NCI-H146 (cell line): ENCODE measurements at regions not wholly inside any gene's neighbourhood (a gene's known extent, or its start where the extent isn't known, plus 50 kb on each side); places are given as distances from the start of the nearest gene placed in this dataset.
"Not testable (repeated sequence)": the region's sequence is repeated elsewhere in the genome, so short reads cannot be mapped to it uniquely, and the experiment has no call there.

Experiments used
- DNase-seq: peaks from one replicate; lab custom pipeline; 2025; lab: John Stamatoyannopoulos, UW

DNA sequence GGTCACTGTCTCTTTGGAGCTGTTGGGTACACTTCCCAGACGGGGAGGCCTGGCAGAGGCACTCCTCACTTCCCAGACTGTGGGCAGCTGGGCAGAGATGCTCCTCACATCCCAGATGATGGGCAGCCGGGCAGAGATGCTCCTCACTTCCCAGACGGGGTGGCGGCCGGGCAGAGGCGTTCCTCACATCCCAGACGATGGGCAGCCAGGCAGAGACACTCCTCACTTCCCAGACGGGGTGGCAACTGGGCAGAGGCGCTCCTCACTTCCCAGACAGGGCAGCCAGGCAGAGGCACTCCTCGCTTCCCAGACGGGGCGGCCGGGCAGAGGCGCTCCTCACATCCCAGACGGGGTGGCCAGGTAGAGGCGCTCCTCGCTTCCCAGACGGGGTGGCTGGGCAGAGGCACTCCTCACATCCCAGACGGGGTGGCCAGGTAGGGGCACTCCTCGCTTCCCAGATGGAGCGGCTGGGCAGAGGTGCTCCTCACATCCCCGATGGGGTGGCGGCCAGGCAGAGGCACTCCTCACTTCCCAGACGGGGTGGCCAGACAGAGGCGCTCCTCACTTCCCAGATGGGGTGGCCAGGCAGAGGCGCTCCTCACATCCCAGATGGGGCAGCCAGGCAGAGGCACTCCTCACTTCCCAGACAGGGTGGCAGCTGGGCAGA is 833.1 kb upstream of the RAG2 start:
- not testable (repeated sequence) for DNase-seq

DNA sequence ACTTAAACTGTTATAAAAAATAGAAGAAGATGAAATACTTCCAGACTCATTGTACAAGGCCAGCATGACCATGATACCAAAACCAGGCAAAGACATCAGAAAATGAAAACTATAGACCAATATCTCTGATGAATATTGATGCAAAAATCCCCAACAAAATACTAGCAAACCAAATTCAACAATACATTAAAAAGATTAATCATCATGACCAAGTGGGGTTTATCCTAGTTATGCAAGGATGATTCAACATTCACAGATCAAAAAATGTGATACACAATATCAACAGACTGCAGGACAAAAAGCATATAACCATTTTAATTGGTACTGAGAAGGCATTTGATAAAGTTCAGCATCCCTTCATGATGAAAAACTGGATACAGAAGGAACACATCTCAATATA is 824.5 kb upstream of the RAG2 start:
- no peak for DNase-seq

DNA sequence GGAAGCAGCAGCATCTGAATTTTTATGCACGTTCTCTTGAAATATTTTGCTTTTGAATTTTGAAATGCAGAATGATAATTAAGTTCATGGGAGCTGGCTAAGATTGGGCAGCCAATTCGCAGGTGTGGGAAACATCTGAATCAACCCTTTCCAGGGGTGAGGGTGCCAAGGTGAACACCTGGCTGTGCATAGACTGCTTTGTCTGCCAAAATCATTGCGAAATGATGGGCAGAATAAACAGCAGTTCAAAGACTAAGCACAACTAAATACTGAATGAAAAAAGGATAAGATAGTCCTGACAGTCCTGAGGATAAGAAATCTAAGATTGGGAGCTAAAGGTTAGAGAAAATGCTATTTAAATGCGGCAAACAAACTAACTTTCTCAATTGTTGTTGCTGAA is 813.3 kb upstream of the RAG2 start:
- DNase-seq, result no peak

DNA sequence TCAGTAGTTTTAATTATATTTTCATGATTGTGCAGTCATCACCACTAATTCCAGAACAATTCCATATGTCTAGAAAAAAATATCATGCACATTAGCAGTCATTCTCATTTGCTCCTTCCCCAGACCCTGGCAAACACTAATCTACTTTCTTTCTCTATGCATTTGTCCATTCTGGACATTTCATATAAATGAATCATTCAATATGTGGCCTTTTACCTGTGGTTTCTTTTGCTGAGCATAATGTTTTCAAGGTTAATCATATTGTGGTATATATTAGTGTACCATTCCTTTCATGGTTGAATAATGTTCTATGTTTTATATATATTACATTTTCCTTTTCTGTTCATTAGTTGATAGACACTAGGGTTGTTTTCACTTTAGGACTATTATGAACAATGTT is 811.1 kb upstream of the RAG2 start:
- DNase-seq, result no peak

DNA sequence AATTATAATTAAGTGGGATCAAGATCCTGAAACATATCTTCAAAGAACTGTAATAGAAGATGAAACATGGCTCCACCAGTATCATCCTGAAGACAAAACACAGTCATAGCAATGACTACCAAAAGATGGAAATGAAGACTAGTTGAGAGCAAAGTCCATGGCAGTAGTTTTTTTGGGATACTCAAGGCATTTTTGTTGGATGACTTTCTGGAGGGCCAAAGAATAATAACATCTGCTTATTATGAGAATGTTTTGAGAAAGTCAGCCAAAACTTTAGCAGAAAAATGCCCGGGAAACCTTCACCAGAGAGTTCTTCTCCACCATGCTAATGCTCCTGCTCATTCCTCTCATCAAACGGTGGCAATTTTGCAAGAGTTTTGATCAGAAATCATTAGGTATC is 809.4 kb upstream of the RAG2 start:
- DNase-seq, result no peak

DNA sequence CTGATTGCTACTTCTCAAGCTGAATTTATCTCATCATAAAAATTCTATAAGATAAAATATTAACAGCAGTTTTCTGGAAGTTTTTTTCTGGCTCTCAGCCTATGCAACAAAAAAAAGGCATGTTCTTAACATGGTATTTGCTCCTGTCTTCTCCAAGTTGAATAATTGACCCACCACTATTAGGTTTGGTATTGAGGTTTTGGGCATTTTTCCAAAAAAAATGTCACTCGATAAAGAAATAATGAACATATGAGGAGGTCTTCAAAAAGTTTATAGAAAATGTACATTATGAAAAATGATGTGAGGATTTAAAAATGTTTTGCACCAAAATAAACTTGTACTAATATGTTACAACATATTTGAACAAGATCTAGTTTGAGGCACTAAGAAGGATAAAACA is 808.6 kb upstream of the RAG2 start:
- DNase-seq, result no peak

DNA sequence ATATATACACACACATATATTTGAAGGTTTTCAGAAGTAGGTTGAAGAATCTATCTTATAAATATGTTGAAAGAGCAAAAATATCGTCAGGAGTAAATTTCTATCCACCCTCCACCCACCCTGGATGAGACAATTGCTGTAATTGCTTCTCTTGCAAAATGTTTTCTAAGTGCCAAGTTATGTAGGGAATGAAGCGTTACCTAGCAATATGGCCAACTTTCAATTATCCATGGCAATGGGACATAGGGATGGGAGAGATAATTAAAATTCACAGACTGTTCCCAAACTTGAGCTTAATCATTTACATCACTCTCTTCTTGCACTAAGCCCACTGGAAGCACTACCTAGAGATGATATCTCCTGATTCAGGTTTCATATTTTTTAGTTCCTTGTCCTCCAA is 806.2 kb upstream of the RAG2 start:
- DNase-seq, result no peak

DNA sequence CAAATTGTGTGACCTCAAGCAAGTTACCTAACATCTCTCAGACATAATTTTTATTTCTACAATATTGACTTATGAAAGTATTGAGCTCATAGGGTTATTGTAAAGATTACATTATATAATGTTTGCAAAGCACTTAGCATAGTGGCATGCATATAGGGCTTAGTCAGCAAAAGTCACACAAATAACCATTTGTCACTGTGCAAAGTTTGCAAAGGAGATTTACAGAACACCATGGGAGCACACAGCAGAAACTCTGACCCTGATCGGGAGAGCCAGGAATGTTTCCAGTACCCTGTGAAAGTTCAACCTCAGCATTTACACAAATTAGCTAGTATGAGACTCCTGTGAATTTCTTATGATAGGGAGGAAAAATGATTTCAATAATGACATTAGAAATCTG is 804.6 kb upstream of the RAG2 start:
- no peak for DNase-seq

DNA sequence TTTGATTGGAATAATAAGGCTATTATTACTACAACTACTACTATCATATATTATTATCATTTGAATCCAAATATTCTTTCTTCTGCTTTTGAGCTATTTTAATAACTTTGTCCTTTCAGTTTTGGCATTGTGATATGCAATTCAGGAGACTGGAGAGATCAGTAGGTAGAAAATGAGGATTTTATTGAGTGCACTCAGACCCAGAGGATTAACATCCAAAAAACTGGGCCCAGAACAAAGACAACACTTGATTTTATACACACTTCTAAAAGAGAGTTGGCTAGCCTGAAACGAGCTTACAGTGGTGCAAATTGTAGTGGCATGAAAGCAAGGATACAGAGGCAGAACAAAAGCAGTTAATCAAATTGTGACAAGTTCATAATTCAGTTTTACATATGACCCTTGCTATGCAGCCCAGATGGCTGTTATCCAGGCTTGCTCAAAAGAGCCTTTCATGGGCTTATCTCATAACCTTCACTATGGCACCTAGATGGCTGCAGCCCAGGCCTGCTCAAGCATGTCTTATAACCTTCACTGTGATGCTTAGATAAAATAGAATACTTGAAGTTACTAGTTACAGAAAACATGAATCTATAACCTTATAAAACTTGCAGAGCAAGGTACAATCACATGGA is 796.3 kb upstream of the RAG2 start:
- no peak for DNase-seq

DNA sequence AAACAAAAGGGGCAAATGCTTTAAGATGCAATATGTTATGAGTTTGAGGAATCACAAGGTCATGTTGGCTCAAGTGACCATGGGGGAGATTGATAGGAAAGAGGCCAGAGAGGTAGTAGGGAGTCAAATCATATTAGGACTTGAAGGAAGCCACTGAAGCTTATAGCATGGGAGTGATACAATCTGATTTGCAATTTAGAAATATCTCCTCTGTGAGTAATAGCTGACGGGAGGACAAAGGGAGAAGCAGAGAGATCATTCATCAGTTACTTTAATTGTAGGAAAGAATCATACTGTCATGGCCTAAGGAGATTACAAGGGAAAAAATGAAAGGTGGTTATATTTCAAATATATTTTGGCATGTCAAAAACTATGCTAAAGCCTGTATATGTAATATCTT is 793.6 kb upstream of the RAG2 start:
- no peak for DNase-seq

DNA sequence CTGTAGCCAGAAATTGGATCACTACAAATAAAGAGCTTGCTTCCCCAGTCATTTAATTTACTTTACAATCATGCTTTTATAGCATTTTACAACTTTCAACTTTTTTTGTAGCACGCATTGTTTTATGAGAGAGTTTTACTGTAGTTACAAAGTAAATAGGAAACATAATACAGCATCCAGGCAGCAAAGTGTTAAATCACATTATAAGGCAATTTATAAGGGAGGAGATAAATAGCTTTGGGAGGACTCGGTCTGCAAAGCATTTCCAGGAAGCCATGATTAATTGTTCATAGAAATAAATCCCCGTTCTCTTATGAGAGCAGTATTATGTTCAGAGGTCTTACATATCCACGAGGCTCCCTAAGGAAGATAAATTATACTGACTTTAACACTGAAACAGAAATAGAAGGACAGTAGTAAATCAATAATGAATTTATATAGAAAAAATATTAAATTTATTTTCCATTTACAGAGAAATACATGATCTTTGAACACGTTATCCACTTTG is 792.6 kb upstream of the RAG2 start:
- no peak for DNase-seq

DNA sequence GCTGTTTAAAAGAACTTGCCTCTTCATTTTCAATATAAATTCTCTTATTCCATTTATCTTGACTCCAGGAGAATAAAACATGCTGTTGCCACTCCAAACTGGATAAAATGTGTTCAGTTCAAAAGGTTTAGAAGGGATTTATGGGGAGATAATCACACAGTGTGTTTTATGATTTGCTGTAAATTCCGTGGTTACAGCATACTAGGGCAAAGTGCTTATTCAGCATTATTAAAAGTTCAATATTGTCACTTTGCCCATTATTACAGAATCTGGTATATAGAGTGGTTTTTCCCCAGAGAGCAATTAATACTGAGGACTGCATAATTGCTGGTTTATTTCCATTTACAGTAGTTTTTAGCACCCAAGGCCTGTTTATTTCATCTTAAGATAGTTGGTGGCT is 780.9 kb upstream of the RAG2 start:
- DNase-seq, result no peak

DNA sequence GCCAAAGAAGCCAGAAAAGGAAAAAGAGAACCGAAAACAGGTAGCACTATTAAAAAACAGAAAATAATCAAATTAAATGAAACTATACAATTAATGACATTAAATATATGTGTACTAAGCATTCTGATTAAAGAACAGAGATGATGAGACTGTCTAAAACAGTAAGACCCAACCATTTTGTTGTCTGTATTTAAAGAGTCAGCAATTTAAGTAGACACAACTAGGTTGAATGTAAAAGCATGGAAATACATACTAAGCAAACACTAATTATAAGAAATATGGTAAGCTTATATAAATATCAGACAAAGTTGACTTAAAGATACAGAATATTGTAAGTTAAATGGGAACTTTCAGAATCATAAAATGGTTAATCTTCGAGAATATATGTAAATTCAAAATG is 774.6 kb upstream of the RAG2 start:
- no peak for DNase-seq

DNA sequence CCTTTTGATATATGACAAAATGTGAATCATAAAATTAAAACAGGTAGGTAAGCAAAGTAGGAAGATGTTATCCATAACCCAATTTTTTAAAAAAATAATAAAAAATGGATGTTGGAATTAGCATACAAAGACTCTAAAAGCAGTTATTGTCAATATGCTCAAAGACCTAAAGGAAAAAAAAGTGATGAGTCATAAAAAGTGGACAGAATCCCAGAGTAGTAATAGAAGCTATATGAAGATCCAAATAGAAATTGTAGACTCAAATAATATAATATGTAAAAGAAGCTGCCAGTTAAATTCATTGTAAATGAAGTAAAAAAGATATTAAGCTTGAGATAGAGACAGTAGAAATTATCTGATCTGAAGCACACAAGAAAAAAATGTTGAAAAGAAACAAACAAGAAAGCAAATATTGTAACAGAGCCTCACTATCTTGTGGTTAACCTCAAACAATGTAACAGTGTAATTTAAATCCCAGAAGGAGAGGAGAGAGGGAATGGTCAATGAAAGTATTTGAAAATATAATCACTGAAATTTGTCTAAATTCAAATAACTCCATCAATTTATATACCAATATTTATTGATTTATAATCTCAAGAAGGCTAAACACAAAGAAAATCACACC is 773.4 kb upstream of the RAG2 start:
- no peak for DNase-seq

DNA sequence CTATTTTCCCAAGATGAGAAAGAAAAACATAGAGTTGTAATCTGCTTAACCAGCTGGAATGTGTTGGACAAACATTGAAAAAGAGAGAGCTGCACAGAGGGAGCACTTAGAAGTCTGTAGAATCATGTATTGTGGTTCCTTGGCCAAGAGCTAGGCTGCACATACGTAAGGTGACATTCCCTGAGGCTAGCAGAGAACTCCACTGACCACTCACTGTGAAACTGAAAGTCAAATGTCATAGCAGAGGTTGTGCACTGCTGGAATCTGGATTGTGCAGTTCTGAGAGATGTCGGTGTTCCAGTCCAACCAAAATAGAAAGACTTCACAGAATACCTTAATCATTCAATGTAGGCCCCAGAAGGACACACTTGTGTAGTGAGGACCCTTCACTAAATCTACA is 772.8 kb upstream of the RAG2 start:
- DNase-seq, result no peak

DNA sequence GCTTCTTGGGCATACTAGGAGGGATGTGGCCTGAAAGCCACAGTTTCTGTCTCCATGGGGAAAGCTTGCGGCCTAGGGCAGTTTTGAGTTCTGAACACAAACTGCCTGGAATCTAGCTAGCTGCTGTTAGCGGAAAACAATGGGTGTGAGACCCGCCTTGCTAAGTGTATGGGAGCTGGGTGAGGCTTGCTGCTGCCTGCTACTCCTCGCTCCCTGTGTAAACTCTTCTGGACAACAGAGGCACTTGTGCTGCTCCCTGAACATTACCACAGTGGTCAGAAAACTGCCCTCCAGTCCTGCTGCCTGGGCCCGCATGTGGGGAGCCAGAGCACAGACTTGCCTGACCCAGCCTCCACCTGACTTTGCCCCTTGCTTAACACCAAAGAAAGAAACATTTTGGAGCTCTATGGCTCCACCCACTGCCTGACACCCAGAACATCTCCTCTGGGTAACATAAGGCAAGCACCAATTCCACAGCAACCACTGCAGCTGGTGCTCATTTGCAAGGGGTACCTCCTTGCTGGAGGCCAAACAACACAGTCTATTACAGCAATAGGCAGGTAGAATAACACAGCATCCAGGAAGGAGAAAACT is 766.3 kb upstream of the RAG2 start:
- no peak for DNase-seq

DNA sequence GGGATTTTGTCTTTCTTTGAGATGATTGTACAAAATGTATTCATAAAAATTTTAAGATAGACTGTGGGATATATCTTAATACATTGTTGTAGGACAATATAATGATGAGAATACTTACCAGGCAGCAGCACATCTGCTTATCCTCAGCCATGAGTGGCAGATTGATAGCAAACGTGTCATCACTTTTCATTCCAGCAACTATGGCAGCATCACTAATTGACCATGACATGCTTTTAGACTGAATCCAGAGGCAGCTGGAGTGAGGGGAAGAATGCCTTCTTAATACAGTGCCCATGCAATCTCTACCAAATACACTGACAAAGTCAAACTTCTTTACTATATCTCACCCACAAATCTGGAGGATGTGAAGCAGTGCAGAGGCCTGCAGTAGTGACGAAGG is 755.2 kb upstream of the RAG2 start:
- no peak for DNase-seq

DNA sequence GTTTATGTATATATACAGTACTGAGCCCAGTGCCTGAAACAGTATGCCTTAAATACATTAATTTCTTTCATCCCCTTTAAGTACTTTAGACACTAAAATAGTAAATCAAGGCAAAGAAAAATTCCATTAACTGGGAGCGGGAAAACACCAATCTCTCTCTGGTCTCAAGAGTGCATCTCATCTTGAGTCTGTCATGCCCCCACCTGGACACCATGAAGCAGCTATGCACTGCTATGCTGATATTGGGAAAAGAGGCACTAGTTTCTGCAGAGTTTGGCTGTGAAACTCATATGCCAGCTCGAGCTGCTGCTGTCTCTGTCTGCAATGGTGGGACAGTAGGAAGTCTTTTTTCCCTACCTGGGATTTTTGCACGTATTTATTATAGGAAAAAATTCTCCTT is 754.4 kb upstream of the RAG2 start:
- DNase-seq, result no peak

DNA sequence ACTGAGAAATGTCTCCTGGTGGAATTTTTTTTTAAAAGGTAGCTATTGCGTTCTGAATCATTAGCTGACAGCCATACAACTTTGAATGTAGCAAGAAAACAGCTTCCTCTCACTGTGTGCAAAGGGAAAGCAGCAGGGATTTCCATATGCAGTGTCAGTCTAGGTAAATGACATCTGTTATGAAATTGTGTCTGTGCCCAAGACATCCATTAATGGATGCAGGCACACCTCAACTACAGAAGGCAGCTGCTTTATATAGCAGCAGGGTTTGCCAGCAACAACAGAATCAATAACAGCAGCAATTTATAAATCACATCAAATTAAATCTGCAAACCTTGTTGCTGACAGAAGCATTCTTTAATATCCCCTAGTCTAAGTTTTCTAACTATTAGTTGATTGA is 745.3 kb upstream of the RAG2 start:
- DNase-seq, result no peak

DNA sequence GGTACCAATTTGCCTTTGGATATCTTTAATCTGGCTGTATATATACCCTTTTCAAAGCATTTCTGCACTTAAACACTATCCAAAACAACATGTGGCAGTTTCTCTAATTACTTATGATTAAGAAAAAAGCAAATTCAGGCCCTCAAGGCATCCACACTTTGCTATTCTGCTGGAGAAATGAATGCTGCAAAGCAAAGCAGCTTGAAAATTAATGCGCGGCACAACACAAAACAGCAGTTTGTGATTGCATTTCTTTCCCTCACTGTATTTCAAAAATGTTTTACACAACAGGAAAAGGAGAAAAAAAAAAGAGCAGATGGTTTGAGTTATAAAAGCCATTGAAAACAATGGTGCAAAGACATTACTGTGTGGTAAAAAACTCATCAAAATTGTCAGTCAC is 738.4 kb upstream of the RAG2 start:
- DNase-seq, result no peak

DNA sequence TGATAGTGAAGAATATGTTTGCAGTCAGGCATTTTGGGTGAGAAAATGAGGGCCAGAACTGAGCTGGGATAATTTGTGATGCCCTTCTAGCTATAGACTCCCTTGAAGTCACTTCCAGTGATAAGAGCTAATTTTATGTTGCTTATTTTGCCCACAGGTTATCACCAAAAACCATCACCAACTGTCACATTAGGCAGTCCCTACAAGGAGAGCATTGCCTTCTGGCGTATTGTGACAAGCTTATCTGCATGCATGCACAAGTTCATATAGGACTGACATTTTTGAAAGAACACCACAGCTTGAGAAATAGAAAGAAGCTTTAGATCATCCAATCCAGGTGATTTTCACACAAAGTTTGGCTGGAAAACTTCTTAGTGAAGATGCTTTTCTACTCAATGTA is 735.3 kb upstream of the RAG2 start:
- DNase-seq, result no peak

DNA sequence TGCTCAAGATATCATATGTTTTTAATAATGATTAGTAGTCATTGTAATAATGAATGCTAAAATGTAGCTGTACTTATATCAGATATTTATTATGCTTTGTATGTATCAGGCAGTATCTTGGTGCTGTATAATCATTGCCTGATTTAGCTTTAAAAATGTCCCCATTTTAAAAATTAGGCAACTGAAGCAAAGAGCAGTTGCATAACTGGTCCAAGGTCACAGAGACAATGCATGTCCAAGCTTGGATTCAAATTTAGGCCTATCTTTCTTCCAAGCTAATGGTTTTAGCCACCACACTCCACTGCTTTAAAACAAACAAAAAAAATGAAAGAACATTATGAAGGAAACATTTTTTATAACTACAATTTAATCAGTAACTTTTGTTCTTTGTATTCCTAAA is 725.8 kb upstream of the RAG2 start:
- DNase-seq, result no peak
